GM20000 (cell line): ENCODE measurements at regions not wholly inside any gene's neighbourhood (a gene's known extent, or its start where the extent isn't known, plus 50 kb on each side); places are given as distances from the start of the nearest gene placed in this dataset.

ENCODE experiments used
- DNase-seq: peaks from one replicate; pipeline ENCODE4 v3.0.0; 2012; ENCODE audit warnings: low spot score
- TF ChIP-seq, protein P1 (sequence below): IDR thresholded peaks from 2 replicates; pipeline ENCODE4 v1.5.1; 2012; ENCODE audit warnings: mild to moderate bottlenecking, control low read depth; ENCODE audit errors: extremely low read depth, missing control alignments

DNA sequence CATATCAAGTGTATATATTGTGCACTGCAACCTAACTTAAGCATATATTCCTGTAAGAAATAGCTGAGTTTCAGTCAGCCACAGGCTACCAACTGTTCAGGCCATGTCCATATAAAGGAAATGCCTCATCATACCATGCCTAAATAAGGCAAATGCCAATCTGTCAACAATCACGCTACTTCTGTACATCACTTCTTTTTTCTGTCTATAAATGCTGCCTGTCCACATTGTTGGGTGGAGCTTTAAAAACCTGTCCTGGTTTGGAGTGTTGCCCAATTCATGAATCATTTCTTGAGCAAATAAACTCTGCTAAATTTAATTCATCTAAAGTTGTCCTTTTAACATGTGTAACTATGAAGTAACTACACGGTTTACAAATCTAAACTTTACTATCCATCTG lies 1091.9 kb downstream of the NSUN3 start:
- TF ChIP-seq, protein P1, sequence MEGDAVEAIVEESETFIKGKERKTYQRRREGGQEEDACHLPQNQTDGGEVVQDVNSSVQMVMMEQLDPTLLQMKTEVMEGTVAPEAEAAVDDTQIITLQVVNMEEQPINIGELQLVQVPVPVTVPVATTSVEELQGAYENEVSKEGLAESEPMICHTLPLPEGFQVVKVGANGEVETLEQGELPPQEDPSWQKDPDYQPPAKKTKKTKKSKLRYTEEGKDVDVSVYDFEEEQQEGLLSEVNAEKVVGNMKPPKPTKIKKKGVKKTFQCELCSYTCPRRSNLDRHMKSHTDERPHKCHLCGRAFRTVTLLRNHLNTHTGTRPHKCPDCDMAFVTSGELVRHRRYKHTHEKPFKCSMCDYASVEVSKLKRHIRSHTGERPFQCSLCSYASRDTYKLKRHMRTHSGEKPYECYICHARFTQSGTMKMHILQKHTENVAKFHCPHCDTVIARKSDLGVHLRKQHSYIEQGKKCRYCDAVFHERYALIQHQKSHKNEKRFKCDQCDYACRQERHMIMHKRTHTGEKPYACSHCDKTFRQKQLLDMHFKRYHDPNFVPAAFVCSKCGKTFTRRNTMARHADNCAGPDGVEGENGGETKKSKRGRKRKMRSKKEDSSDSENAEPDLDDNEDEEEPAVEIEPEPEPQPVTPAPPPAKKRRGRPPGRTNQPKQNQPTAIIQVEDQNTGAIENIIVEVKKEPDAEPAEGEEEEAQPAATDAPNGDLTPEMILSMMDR = no peak
- DNase-seq = no peak

- no peak for DNase-seq
- TF ChIP-seq, protein P1 = no peak
Measured at GRCh38 chr3:95162794-95163193, 1099.9 kb downstream of the NSUN3 start.

GRCh38 chr3:95167748-95168147 lies 1104.9 kb downstream of the NSUN3 start:
- no peak for DNase-seq
- TF ChIP-seq, protein P1 = no peak

DNA sequence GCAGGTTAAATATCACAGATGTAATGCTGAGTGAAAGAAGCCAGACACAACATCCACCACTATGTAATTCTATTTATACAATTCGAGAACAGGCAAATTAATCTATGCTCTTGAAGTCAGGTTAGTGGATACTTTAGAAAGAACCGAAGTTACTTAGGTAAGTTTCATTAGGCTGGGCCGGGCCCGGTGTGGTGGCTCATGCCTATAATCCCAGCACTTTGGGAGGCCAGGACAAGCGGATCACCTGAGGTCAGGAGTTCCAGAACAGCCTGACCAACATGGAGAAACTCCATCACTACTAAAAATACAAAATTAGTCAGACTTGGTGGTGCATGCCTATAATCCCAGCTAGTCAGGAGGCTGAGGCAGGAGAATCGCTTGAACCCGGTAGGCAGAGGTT lies 1105.7 kb downstream of the NSUN3 start:
- no peak for DNase-seq
- TF ChIP-seq, protein P1 = no peak

DNA sequence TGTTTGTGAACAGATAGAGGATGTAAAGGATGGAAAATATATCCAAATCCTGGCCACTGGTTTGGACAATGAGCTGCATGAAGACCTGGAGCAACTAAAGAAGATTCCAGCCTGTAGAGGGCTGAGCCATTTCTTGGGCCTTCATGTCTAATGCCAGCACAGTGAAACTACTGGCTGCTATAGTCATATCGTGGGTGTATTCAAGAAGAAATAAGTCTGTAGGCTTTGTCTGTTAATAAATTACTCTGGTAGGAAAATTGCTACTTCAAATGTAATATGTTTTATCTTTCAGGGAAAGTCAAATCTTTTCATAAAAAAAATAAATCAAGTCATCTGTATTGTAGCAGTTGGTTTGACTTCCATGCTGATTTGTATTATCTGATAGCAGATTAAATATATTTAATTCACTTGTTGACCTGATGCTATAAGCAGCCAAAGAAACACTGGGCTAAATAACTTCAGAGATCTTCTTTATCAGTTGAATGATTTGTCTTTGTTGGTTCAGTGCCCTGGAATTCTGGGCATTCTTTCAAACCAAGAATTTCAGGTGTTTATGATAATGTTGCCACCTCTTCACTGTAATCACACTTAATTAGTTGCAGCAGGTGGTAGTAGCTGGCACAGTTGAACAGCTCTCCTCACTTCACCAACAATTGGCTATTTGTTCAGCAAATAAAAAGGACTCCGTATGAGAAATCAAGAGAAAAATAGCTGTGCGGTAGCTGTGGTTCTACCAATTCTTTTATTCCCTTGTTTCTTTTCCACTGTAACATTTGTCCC lies 1109.5 kb downstream of the NSUN3 start:
- no peak for DNase-seq

GRCh38 chr3:95177096-95177495 lies 1114.2 kb downstream of the NSUN3 start:
- DNase-seq = no peak
- TF ChIP-seq, protein P1 = no peak

More for the DNA sequence above, 1109.5 kb downstream of the NSUN3 start:
- TF ChIP-seq, protein P1 = no peak

DNA sequence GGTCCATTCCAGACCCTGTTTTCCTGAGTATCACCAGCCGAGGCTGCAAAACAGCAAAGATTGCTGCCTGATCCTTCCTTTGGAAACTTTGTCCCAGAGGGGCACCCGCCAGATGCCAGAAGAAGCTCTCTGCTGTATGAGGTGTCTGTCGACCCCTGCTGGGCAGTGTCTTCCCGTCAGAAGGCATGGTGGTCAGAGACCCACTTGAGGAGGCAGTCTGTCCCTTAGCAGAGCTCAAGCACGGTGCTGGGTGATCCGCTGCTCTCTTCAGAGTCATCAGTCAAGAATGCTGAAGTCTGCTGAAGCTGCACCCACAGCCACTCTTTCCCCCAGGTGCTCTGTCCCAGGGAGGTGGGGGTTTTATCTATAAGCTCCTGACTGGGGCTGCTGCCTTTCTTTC lies 1121.2 kb downstream of the NSUN3 start:
- no peak for DNase-seq
- TF ChIP-seq, protein P1 = no peak
